GM19351 (cell line): ENCODE measurements at regions not wholly inside any gene's neighbourhood (a gene's known extent, or its start where the extent isn't known, plus 50 kb on each side); places are given as distances from the start of the nearest gene placed in this dataset.
"Not testable (repeated sequence)": the region's sequence is repeated elsewhere in the genome, so short reads cannot be mapped to it uniquely, and the experiment has no call there.

Source experiments
- ATAC-seq: cut with Tn5 transposase; IDR thresholded peaks from one replicate; pipeline ENCODE4 v1.9.1; 2021; ENCODE audit warnings: mild to moderate bottlenecking, moderate library complexity; ENCODE audit not compliant: unreplicated experiment

- ATAC-seq, result no peak
These were observed 50.9 kb upstream of the PTPDC1 start for GRCh38 chr9:94033383-94033782.

DNA sequence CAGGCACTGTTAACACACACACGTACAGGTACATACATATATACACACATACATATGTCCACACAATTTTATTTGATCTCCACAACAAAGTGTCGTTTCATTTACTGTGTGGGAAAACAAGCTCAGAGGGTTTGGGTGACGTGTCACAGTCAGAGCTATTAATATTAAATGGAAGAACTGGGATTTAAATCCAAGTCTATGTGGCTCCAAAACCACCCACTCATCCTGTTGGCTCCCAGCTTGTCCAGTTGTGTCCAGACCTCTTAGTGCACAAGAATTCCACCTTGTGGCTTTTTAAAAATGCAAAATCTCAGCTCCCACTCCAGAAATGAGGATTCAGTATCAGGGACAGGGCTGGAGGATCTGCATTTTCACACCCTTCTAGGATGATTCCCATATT, 52.3 kb upstream of the PTPDC1 start:
- no peak for ATAC-seq

DNA sequence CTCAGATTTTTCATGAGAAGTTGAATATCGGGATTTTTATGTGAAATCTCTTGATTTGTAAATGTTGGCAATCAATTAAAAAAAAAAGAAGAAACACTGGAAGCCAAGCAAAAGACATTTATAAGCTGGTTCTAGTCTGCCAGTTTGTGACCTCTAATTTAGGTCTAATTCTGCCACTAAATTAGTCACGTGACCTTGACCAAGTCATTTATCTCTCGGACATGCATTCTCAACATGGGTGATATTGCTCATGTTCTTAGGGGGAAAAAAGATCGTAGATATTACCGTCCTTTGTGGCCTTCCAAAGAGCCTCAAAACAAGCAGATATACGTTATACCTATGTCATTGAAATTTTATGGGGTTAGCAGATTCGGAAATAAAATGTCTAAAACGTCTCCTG, 52.9 kb upstream of the PTPDC1 start:
- ATAC-seq, result no peak

DNA sequence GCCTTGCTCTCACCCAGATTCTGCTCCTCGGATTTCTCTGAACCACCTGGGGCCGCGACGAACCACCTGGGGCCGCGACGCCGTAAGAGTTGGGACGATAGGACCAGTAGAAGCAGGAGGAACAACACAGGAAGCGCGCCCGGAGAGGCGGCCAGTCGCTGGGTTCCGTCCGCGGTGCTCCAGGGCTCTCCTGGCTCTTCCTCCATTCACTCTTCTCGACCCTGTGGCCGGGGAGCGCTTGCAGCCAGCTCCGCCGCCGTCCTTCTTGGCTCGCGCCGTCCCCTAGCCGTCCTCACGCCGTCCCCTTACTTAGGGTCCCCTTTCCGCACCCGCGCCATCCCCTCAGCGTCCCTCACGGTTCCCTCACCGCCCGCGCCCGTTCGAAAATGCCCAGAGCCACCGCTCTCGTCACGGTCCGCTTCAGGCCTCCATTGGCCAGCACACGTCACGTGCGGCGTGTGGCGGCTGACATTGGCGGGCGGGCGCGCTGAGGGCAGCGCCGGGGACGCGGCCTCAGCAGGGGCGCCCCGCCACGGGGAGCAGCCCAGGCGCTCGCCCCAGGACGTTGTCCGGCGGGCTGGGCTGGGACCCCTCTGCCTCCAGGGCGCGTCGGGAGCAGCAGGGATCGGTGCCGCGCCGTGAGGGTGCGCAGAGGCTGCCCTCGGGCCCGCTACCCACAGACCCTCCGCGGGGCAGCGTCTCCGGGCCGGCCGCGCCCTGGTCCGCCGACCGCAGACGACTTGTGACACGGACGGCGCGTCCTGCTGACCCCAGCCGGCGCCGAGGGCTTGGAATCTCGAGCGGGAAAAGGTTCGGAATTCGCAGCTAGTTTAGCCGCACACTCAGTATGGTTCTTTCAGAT, 53.7 kb upstream of the PTPDC1 start:
- ATAC-seq, result peak; percentile 99

DNA sequence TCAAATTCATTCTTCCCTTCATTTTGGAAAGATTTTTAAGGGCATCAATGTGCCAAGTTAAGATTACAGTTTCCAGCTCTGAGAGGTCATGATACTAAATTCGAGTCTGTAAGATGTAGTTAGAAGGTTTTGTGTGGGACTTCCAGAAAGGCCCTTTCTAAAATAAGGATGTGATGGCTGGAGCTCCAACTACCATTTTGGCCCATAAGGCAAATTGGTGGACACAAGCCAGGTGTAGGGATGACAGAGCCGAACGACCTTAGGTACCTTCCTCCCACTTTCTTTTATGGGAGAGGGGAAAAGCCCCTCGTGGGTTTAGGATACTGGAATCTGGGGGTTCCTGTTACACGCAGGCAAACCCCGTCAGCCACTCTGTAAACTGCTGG, 54.3 kb upstream of the PTPDC1 start:
- no peak for ATAC-seq

GRCh38 chr9:94026816-94027215, 57.4 kb upstream of the PTPDC1 start:
- no peak for ATAC-seq

DNA sequence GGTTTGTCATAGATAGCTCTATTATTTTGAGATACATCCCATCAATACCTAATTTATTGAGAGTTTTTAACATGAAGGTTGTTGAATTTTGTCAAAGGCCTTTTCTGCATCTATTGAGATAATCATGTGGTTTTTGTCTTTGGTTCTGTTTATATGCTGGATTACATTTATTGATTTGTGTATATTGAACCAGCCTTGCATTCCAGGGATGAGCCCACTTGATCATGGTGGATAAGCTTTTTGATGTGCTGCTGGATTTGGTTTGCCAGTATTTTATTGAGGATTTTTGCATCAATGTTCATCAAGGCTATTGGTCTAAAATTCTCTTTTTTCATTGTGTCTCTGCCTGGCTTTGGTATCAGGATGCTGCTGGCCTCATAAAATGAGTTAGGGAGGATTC, 61.8 kb upstream of the PTPDC1 start:
- not testable (repeated sequence) for ATAC-seq

DNA sequence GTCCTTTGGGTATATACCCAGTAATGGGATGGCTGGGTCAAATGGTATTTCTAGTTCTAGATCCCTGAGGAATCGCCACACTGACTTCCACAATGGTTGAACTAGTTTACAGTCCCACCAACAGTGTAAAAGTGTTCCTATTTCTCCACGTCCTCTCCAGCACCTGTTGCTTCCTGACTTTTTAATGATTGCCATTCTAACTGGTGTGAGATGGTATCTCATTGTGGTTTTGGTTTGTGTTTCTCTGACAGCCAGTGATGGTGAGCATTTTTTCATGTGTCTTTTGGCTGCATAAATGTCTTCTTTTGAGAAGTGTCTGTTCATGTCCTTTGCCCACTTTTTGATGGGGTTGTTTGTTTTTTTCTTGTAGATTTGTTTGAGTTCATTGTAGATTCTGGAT, 63.4 kb upstream of the PTPDC1 start:
- ATAC-seq, result not testable (repeated sequence)

- no peak for ATAC-seq
These were observed 63.5 kb upstream of the BARX1 start for GRCh38 chr9:94018628-94019027.

DNA sequence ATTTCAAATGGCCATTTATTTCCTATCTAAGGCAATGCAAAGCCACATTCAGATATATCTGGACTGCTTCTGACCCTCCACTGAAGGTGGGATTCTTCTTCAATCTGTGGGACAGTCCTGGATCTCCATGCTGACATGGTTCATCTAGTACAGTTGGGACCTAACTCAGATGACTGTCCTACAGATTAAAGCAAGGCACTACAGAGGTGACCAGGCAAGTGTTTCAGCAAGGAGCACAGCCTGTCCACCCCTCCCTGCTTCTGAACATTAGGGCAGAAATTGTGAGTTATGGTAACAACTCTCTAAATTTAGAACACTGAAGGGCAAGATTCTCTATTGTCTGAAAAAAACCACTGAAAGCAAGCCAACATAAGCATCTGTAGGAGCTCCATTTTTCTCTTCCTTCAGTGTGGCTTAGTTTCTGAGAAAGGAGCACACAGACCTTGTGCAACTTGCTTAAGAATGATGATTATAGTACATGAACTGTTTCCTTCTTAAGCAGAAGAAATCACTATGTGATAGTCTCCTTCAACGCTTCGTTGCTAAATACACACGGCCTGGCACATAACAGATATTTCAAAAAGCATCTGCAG, 62.9 kb upstream of the BARX1 start:
- no peak for ATAC-seq

- no peak for ATAC-seq
These were observed 61.6 kb upstream of the BARX1 start for GRCh38 chr9:94016744-94017143.

DNA sequence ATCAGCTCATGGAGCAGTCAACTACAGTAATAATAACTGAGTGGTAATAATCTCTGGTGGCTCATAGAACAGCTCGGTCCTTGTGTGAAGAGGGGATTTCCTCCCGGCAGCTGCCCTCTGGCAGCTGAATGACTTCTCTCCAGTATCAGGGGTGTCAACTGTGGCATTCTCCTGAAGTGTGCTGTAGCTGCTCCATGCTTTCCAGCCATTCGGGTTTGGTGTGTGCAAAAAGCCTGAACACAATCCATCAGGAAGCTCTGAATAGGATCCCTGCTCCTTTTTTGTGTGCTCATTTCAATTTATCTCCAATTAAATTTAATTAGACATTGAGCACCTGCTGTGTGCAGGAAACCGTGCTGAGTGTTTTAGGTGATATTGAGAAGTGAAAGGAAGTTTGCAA, 59.8 kb upstream of the BARX1 start:
- ATAC-seq, result no peak

GRCh38 chr9:94014066-94014654, 59.0 kb upstream of the BARX1 start:
- ATAC-seq, result no peak

DNA sequence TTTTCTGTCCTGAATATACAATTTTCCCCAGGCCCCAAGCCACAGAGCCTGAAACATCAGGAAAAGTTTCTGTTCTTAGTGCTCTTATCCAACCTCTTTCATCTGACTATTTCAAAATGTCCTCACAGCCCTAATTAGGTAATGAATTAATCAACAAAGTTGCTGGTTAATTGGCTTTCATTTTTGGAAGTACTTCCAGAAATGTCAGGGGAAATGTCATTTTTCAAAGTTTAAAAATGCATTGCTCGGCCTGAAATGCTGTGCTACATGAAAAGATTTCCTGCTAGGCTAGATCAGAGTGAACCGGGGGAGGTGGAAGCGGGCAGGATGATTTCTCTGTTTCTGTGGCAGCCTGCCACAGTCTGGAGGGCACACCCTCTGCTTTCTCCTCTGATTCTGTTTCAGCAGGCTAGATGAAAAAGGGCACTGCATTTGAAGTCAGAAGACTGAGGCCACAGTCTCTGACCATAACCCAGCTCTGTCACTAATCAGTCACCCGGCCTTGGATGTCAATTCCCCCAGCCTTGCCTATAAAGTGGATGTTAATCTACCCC, 55.9 kb upstream of the BARX1 start:
- ATAC-seq, result no peak

- ATAC-seq, result no peak
These were observed 50.2 kb upstream of the BARX1 start for GRCh38 chr9:94005272-94005901.
